ENCODE measurements at regions not wholly inside any gene's neighbourhood (a gene's known extent, or its start where the extent isn't known, plus 50 kb on each side); places are given as distances from the start of the nearest gene placed in this dataset.

DNA sequence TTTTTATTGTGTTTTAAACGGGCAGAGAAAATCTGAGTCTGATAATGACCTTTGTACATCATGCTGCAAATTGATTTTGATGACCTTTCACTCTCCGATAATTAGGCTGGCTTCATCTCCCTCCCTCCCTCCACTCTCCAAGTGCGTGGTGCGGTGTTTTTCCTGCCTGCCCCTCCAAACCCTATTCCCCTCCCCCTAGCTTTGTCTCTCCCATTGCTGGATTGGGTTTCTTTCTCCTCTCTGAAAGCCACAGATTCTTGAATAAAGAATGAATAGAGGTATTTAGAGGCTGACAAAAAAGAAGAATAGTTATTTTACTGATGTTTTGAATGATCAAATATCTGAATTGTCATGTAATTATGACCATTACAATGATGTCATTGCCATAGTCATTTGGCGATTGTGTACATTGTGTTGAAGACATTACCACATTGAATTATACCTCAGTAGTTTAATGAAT lies 571.1 kb upstream of the ZNF608 start:
- Histone ChIP-seq H3K79me2 (ENCODE audit: control insufficient read depth, insufficient read depth, low read length) (no peaks in the 10 kb centered on the region), H4K20me1 (replicated peaks; ENCODE audit: control insufficient read depth, extremely low read depth, insufficient read depth, low read length) (no peaks in the 10 kb centered on the region), H3K27ac (ENCODE audit: insufficient read depth, low read depth, low read length) (no peak overlapping the region), H3K4me1 (ENCODE audit: control insufficient read depth, extremely low read depth, insufficient read depth, low read length) (no peaks in the 10 kb centered on the region), H3K36me3 (ENCODE audit: control insufficient read depth in 2 of 2, extremely low read depth in 1 of 2, insufficient read depth in 2 of 2, low read length in 2 of 2) (no peaks in the 10 kb centered on the region), H3K4me2 (ENCODE audit: insufficient read depth, low read length) (no peak overlapping the region), H3K9ac (replicated peaks; ENCODE audit: extremely low read depth, insufficient read depth, low read length) (no peak overlapping the region), H3K4me3 (replicated peaks in 1 of 3; ENCODE audit: insufficient read depth in 1 of 3, low read depth in 1 of 3, low read length in 3 of 3) (no peak overlapping the region), H2AFZ (ENCODE audit: low read depth, low read length) (no peak overlapping the region), H3K9me3 (replicated peaks; ENCODE audit: control insufficient read depth, insufficient read depth, low read length) (no peaks in the 10 kb centered on the region), H3K9me1 (replicated peaks; ENCODE audit: control insufficient read depth, extremely low read depth, insufficient read depth, low read length) (no peaks in the 10 kb centered on the region), H3K27me3 (ENCODE audit: control insufficient read depth in 2 of 2, insufficient read depth in 2 of 2, low read length in 2 of 2) (no peaks in the 10 kb centered on the region)
- intact Hi-C loops (cut with micrococcal nuclease) = loop anchor here (10.0 kb wide), 1 partner anchor 167 kb away; no protein-coding TSS in a partner anchor
- FAIRE-seq = no peak
- no TSS peak for BruUV-seq (replicated peaks)
- dilution Hi-C loops (cut with MboI; ENCODE audit: extremely low pct_ligation_motif_present, low sequenced_read_pairs) = no loop called here
- TF ChIP-seq POLR2AphosphoS5 (IDR thresholded peaks at IDR 0.05; ENCODE audit: insufficient read depth, low read depth, low read length) (no peak), MYC (IDR thresholded peaks at IDR 0.05; ENCODE audit: low read depth, low read length) (no peak), FOS (IDR thresholded peaks at IDR 0.05; ENCODE audit: borderline replicate concordance, insufficient read depth, low read length) (no peak), GATA2 (IDR thresholded peaks at IDR 0.05; ENCODE audit: insufficient read depth, insufficient read length, low read depth, low read length) (no peak), EZH2 (IDR thresholded peaks at IDR 0.05; ENCODE audit: borderline replicate concordance, low read depth, low read length, severe bottlenecking) (no peak), POLR2A (IDR thresholded peaks at IDR 0.05; ENCODE audit: low read depth, low read length) (no peak), JUN (IDR thresholded peaks at IDR 0.05; ENCODE audit: borderline replicate concordance, insufficient read depth, insufficient read length, low read depth) (no peak)
- TF ChIP-seq, protein P1, sequence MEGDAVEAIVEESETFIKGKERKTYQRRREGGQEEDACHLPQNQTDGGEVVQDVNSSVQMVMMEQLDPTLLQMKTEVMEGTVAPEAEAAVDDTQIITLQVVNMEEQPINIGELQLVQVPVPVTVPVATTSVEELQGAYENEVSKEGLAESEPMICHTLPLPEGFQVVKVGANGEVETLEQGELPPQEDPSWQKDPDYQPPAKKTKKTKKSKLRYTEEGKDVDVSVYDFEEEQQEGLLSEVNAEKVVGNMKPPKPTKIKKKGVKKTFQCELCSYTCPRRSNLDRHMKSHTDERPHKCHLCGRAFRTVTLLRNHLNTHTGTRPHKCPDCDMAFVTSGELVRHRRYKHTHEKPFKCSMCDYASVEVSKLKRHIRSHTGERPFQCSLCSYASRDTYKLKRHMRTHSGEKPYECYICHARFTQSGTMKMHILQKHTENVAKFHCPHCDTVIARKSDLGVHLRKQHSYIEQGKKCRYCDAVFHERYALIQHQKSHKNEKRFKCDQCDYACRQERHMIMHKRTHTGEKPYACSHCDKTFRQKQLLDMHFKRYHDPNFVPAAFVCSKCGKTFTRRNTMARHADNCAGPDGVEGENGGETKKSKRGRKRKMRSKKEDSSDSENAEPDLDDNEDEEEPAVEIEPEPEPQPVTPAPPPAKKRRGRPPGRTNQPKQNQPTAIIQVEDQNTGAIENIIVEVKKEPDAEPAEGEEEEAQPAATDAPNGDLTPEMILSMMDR (IDR thresholded peaks at IDR 0.05; ENCODE audit: extremely low read depth in 1 of 2, insufficient read depth in 1 of 2, low read depth in 1 of 2, low read length in 2 of 2) = no peak
- TF ChIP-seq, protein P2, sequence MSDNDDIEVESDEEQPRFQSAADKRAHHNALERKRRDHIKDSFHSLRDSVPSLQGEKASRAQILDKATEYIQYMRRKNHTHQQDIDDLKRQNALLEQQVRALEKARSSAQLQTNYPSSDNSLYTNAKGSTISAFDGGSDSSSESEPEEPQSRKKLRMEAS (IDR thresholded peaks at IDR 0.05; ENCODE audit: insufficient read depth, insufficient read length) = no peak
- no peak for DNase-seq (ENCODE audit: low read depth, low spot score)
- ChIA-PET CTCF (no interaction called here), POLR2A (no interaction called here)

Measured in endothelial cell of umbilical vein (primary cell).